ENCODE measurements at regions not wholly inside any gene's neighbourhood (a gene's known extent, or its start where the extent isn't known, plus 50 kb on each side); places are given as distances from the start of the nearest gene placed in this dataset.

DNA sequence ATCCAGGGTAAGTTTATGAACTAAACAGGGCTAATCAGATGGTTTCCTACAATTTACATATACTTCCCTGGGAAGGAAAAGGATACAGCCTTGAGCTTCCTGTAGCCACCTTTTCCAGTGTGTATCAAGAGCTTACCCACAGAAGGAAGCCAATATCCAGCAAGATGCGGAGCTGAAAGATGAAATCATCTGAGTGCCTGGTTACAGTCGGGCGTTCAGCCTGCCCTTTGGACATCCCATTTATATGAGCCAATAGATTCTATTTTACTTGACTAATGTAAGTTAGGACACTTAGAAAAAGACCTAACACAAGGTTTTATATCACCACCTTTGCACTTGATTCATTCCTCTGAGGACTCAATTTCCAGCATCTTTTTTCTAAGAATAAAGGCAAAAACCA, 108.2 kb downstream of the UCHL5 start:
- no peak for DNase-seq

DNA sequence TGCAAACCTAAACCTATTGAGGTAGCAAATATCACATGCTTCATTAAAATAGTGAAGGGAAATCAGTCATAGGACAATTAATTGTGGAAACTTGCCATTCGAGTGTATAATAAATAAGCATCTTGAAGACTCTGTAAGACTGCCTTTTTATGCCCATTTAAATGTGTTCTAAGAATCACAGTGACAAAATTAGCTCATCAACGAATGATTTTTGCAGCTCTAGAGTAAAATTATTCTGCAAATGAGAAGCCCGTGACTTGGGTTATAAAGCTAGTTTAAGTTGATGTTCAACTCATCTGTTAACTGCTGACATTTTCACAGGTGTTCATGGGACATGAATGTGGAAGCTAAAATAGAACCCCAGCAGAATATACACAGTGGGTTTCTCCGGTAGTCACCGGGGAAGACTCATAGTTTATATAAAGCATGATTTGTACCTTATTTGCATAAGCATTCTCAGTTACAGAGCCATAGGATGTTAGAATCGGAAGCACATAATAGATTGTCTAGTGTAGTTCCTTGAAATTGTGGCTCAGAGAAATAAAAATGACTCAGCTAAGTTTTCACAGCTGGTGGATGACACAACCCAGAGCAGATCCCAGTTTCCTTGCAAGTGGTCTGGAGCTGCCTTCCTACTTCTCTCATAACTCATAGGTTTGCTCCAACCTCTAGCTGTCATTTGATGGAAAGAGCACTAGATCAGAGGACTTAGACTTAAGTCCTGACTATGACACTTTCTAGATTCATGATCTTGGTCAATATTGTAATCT, 107.3 kb downstream of the UCHL5 start:
- peak; percentile 92 for DNase-seq

DNA sequence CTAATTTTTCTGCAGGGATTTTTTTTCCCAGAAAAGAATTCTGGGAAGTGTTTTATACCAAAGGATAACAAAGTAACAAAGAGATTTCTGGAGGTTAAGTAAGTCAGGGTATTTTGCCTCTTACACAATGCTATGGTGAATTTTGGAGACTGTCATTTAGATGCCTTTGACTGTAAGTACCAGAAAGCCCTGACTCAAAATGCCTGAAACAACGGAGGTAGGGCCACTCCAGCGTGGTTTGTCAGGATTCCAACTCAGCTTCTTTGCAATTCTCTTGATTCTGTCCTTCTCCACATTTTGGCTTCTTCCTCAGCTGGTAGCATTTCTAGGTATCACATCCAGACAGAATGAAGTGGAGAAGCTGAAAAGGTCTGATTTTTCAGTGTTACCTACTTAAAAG, 106.5 kb downstream of the UCHL5 start:
- peak; percentile 74 for DNase-seq

DNA sequence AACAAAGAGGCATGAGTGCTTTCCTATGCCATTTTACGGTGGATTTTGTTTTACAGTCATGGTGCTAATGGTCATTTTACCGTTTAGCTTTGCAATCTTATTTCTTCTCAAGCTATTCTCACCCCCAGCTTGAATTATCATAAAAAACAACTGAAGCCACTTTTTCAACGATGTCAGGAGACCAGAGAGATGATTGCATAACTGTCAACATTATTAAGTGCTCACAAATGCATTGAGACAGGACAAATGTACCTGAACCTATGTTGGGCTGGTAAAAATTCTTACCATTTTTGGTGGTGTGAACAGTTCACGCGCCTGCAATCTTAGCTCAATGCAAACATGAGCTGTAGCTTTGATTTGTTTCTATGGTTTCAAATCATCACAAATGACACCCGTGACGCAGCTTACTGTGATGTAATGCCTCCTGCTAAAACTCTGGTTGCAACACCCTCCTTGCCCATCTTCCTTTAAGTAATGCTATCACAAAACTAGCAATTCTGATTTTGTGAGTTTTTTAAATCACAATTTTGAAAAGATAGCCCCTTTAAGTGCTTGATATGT, 104.4 kb downstream of the UCHL5 start:
- DNase-seq = no peak

DNA sequence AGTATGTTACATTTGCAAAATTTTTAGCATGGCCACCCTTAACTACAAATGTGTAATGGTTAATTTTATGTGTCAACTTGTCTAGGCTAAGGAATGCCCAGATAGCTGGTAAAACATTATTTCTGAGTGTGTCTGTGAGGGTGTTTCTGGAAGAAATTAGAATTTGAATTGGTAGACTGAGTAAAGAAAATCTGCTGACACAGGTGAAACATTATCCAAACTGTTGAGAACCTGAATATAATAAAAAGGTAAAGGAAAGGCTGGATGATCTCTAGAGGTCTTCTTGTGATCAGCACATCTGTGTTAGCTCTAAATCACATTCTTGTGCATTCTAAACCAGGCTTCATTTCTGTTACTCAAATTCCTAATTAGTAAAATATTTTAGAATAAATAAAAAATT, 100.8 kb downstream of the UCHL5 start:
- no peak for DNase-seq

DNA sequence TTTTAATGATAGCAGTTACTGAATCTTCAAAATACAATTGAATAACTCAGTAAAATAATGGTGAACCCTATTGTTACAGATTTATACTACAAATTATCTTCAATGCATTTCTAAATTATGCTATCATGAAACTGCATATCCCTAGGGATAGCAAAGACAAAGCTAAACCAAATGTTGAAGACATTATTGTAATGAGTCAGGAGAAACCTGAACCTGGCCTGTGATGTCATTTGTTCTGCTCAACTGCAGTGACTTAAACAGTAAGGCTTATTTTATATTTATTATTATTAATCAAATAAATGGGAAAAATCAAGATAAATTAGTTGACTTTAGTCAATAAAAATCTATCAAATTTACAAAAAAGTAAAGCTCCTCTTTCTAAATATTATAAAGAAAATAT, 100.3 kb downstream of the UCHL5 start:
- peak; percentile 68 for DNase-seq

DNA sequence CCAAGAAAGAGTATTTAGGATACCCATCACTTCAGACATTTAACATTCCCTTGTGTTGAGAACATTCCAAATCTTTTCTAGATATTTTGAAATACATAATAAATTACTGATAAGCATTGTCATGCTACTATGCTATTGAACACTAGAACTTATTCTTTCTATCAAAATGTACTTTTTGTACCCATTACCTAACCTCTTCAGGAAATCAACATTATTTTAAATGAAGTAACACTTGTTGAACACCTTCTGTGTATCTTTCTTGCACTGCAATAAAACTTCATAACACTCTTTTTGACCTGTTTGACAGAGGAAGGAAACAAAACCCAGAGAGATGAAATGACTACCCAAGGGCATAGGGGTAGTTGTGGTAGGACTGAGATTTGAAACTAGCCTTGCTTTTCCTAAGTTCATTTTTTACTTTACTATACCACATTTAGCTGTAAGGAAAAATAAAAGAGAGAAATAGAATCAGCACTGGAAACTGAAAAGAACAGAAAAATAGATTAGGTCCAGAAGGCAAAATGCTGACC, 99.4 kb downstream of the UCHL5 start:
- no peak for DNase-seq

Measured in fibroblast of skin of abdomen (primary cell).